ENCODE measurements at regions not wholly inside any gene's neighbourhood (a gene's known extent, or its start where the extent isn't known, plus 50 kb on each side); places are given as distances from the start of the nearest gene placed in this dataset.

- H3K27ac Mint-ChIP-seq, result no peak overlapping the region
- no peaks in the 10 kb centered on the region for H3K9me3 Mint-ChIP-seq
- H3K27me3 Mint-ChIP-seq (ENCODE audit: low read depth), result no peaks in the 10 kb centered on the region
- H3K4me3 Mint-ChIP-seq, result no peak overlapping the region
- no peaks in the 10 kb centered on the region for H3K36me3 Mint-ChIP-seq
- no peak for TF ChIP-seq ZNF121 (CRISPR knock-in tag; IDR thresholded peaks at IDR 0.05)
- TF ChIP-seq NFYB (CRISPR knock-in tag; conservative IDR thresholded peaks at IDR 0.05; ENCODE audit: low read depth), result no peak
- TF ChIP-seq FOXK1 (CRISPR knock-in tag; IDR thresholded peaks at IDR 0.05), result no peak
- TF ChIP-seq USF1 (CRISPR knock-in tag; IDR thresholded peaks at IDR 0.05), result no peak
- TF ChIP-seq ZSCAN18 (CRISPR knock-in tag; IDR thresholded peaks at IDR 0.05), result no peak
- TF ChIP-seq CREM (CRISPR knock-in tag; IDR thresholded peaks at IDR 0.05), result no peak
- TF ChIP-seq ATF1 (CRISPR knock-in tag; IDR thresholded peaks at IDR 0.05), result no peak
- TF ChIP-seq ZBTB43 (CRISPR knock-in tag; IDR thresholded peaks at IDR 0.05), result no peak
- TF ChIP-seq IRF2 (CRISPR knock-in tag; IDR thresholded peaks at IDR 0.05; ENCODE audit: borderline replicate concordance, low read depth), result no peak
- TF ChIP-seq ZBTB21 (CRISPR knock-in tag; IDR thresholded peaks at IDR 0.05; ENCODE audit: borderline replicate concordance), result no peak
- no peak for TF ChIP-seq CTCF (IDR thresholded peaks at IDR 0.05)
- TF ChIP-seq ZNF423 (CRISPR knock-in tag; IDR thresholded peaks at IDR 0.05), result no peak
- no peak for TF ChIP-seq RORB (CRISPR knock-in tag; IDR thresholded peaks at IDR 0.05)
- TF ChIP-seq ZMAT4 (CRISPR knock-in tag; IDR thresholded peaks at IDR 0.05), result no peak
- no peak for TF ChIP-seq JAZF1 (CRISPR knock-in tag; IDR thresholded peaks at IDR 0.05)
- TF ChIP-seq GRHL2 (CRISPR knock-in tag; IDR thresholded peaks at IDR 0.05; ENCODE audit: insufficient replicate concordance, severe bottlenecking), result no peak
- TF ChIP-seq, protein P1, sequence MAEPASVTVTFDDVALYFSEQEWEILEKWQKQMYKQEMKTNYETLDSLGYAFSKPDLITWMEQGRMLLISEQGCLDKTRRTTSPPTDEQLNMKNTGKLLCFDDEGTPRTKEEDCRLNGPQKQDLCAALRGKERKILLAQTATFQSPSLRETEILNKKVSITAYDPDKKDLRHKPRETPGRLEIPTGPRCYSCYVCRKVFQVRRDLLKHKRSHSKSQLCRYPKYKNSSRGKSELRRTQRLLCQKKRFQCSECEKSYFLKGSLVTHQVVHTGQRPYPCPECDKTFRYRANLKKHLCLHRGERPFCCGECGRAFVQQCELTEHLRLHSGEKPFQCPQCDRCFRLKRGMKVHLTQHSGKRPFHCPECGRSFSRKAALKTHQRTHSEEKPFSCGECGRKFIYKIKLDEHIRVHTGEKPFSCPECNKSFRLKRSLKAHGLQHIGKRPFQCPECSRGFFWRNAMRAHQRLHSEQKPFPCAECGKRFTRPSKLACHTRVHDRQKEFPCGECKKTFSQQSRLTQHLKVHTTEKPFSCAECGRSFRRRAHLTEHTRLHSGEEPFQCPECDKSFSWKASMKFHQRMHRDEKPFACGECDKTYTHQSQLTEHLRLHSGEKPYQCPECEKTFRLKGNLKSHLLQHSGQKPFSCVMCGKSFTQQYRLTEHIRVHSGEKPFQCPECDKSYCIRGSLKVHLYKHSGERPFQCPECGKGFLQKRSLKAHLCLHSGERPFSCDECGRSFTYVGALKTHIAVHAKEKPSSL (CRISPR knock-in tag; conservative IDR thresholded peaks at IDR 0.05), result no peak
- no peak for TF ChIP-seq SMAD4 (CRISPR knock-in tag; IDR thresholded peaks at IDR 0.05)
- no peak for TF ChIP-seq ZNF219 (CRISPR knock-in tag; IDR thresholded peaks at IDR 0.05; ENCODE audit: borderline replicate concordance)
- ATAC-seq (no peak), DNase-seq (ENCODE audit: low spot score) (no peak)
- POLR2A ChIA-PET, result no interaction called here
- H3K4me1 Mint-ChIP-seq, result 0 out of 2 replicates have a peak, but pooled peaks cover 3% of the 10 kb centered on the region
- CTCF ChIA-PET, result no interaction called here
Observed at GRCh38 chr6:23696992-23697391, 429.0 kb upstream of the NRSN1 start.

DNA sequence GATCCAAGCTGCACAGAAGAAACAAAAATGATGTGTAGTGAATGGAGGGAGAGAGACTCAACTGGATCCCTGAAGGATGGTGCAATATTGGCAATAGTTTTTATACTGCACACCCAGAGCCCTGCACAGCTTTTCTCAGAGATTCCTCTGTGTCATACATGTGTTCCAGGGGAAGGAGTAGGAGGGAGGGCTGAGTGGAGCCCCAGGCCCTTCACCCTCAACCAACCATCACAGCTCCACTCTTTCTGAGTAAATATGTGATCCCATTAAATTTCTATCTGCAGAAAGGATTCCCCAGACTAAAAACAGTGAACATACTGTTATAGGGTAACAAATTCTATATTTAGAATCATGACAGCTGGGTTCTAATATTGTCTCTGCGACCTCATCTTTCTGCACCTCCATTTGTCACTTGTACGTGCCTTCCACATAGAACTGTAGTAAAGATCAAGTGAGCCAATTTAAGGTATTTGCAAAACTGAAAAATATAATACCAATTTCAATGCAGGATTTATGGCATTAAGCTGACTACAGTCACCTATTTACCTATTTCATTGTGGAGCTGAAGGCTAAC is 421.4 kb upstream of the NRSN1 start:
- TF ChIP-seq TP53 (CRISPR knock-in tag; IDR thresholded peaks at IDR 0.05), result no peak
- no peak for TF ChIP-seq ZNF263 (CRISPR knock-in tag; IDR thresholded peaks at IDR 0.05; ENCODE audit: low read depth)
- no peak for TF ChIP-seq TCF7 (CRISPR knock-in tag; IDR thresholded peaks at IDR 0.05; ENCODE audit: low read depth)
- TF ChIP-seq ESRRA (CRISPR knock-in tag; IDR thresholded peaks at IDR 0.05; ENCODE audit: borderline replicate concordance), result no peak
- no peak for TF ChIP-seq KAT7 (CRISPR knock-in tag; IDR thresholded peaks at IDR 0.05; ENCODE audit: borderline replicate concordance)
- TF ChIP-seq ZNF232 (CRISPR knock-in tag; IDR thresholded peaks at IDR 0.05), result no peak
- TF ChIP-seq NR3C1 (CRISPR knock-in tag; conservative IDR thresholded peaks at IDR 0.05; ENCODE audit: low read depth), result no peak
- no peak for TF ChIP-seq PRRX2 (CRISPR knock-in tag; IDR thresholded peaks at IDR 0.05)
- no peaks in the 10 kb centered on the region for H3K27me3 Mint-ChIP-seq (ENCODE audit: low read depth)
- H3K4me3 Mint-ChIP-seq, result no peak overlapping the region
- no peaks in the 10 kb centered on the region for H3K4me1 Mint-ChIP-seq
- ChIA-PET POLR2A (no interaction called here), CTCF (no interaction called here)
- H3K36me3 Mint-ChIP-seq, result 0 out of 2 replicates have a peak, but pooled peaks cover 2% of the 10 kb centered on the region
- no peak overlapping the region for H3K27ac Mint-ChIP-seq
- no peak for DNase-seq (ENCODE audit: low spot score)
- H3K9me3 Mint-ChIP-seq, result peaks cover 4% of the 10 kb centered on the region; the same call in 1 of the 2 replicates
- ATAC-seq, result no peak
